ENCODE measurements at regions not wholly inside any gene's neighbourhood (a gene's known extent, or its start where the extent isn't known, plus 50 kb on each side); places are given as distances from the start of the nearest gene placed in this dataset.

DNA sequence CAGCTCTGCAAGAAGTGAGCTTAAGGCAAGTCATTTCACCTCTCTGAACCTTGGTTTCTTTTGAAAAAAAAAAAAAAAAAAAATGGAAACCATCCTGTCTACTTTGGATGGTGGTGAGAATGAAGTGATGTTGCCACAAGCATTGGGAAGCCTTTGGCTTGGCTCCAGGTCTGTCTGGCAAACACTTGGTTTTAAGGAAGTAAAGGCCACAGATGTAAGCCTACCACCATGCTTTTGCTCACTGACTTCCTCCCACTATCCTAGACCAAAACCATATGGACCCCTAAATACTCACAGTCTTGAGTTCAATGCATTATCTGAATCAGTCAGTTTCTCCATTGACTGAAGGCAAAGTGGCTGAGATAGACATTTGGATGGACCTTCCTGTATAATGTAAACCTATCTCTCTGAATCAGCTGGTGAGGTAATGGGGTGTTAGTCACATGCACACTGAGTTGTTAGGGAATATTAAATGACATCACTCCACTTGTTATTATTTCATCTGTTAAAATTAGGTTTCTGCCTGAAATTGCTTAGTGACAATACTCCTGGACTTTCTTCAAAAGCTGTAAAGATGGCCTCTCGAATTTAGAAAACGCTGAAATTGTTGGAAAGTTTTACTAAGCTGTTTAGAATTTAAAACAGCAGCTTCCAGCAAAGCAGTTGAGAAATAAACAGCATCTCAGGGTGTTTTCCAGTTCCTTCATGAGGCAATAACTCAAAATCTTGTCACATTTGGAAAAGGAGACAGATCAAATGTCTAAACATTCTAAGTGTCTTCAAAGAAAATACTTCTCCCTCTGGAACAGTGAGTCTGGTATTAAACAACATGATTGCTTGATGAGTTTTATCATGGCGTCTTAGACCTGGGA, 833.5 kb downstream of the DHX35 start:
- Histone ChIP-seq H3K79me2 (ENCODE audit: insufficient read depth, low read length) (no peaks in the 10 kb centered on the region), H3F3A (ENCODE audit: low read depth) (no peaks in the 10 kb centered on the region), H3K9me3 (ENCODE audit: insufficient read depth, low read depth, low read length) (no peaks in the 10 kb centered on the region), H3K4me1 (ENCODE audit: insufficient read depth, low read length, poor library complexity, severe bottlenecking) (no peaks in the 10 kb centered on the region), H3K4me2 (ENCODE audit: low read depth, low read length, poor library complexity, severe bottlenecking) (no peak overlapping the region), H3K27me3 (ENCODE audit: insufficient read depth, low read length, poor library complexity, severe bottlenecking) (no peaks in the 10 kb centered on the region), H4K20me1 (ENCODE audit: insufficient read depth, low read length, poor library complexity, severe bottlenecking) (no peaks in the 10 kb centered on the region), H2AFZ (ENCODE audit: low read length) (no peak overlapping the region), H3K36me3 (ENCODE audit: insufficient read depth, low read length) (no peaks in the 10 kb centered on the region), H3K9me2 (replicated peaks; ENCODE audit: low read depth, low read length) (no peaks in the 10 kb centered on the region), H3K4me3 (ENCODE audit: low read length, poor library complexity, severe bottlenecking) (no peak overlapping the region), H3K9ac (ENCODE audit: low read depth, low read length, poor library complexity, severe bottlenecking) (no peak overlapping the region)
- no peak for TF ChIP-seq EZH2phosphoT487 (IDR thresholded peaks at IDR 0.05; ENCODE audit: borderline replicate concordance)
- TF ChIP-seq, protein P1, sequence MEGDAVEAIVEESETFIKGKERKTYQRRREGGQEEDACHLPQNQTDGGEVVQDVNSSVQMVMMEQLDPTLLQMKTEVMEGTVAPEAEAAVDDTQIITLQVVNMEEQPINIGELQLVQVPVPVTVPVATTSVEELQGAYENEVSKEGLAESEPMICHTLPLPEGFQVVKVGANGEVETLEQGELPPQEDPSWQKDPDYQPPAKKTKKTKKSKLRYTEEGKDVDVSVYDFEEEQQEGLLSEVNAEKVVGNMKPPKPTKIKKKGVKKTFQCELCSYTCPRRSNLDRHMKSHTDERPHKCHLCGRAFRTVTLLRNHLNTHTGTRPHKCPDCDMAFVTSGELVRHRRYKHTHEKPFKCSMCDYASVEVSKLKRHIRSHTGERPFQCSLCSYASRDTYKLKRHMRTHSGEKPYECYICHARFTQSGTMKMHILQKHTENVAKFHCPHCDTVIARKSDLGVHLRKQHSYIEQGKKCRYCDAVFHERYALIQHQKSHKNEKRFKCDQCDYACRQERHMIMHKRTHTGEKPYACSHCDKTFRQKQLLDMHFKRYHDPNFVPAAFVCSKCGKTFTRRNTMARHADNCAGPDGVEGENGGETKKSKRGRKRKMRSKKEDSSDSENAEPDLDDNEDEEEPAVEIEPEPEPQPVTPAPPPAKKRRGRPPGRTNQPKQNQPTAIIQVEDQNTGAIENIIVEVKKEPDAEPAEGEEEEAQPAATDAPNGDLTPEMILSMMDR (conservative IDR thresholded peaks at IDR 0.05; ENCODE audit: low read length) = no peak

DNA sequence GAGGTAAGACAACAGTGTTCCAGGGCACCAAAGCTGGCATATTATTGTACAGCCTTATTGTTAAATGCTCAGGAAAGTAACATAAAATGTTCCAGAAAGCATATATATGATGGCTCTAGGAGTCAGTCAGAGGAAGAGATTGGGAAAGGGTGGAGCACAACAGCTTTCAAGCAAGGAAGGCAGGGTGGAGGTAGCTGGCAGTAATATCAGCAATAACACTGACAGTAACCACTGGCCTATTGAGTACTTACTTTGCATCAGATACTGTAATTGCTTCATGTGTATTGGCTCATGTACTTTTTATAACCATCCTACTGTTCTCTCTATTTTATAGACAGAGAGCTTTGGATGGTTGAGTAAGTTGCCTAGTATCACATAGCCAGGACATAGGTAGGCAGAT, 830.2 kb downstream of the DHX35 start:
- no peaks in the 10 kb centered on the region for H3K9me3 ChIP-seq (ENCODE audit: insufficient read depth, low read depth, low read length)
- TF ChIP-seq EZH2phosphoT487 (IDR thresholded peaks at IDR 0.05; ENCODE audit: borderline replicate concordance) = no peak
- TF ChIP-seq, protein P1 (conservative IDR thresholded peaks at IDR 0.05; ENCODE audit: low read length) = no peak
- no peak overlapping the region for H3K9ac ChIP-seq (ENCODE audit: low read depth, low read length, poor library complexity, severe bottlenecking)
- no peaks in the 10 kb centered on the region for H3F3A ChIP-seq (ENCODE audit: low read depth)
- H3K4me3 ChIP-seq (ENCODE audit: low read length, poor library complexity, severe bottlenecking) = no peak overlapping the region
- H4K20me1 ChIP-seq (ENCODE audit: insufficient read depth, low read length, poor library complexity, severe bottlenecking) = no peaks in the 10 kb centered on the region
- no peak overlapping the region for H2AFZ ChIP-seq (ENCODE audit: low read length)
- no peaks in the 10 kb centered on the region for H3K4me1 ChIP-seq (ENCODE audit: insufficient read depth, low read length, poor library complexity, severe bottlenecking)
- no peaks in the 10 kb centered on the region for H3K27me3 ChIP-seq (ENCODE audit: insufficient read depth, low read length, poor library complexity, severe bottlenecking)
- no peaks in the 10 kb centered on the region for H3K36me3 ChIP-seq (ENCODE audit: insufficient read depth, low read length)
- no peaks in the 10 kb centered on the region for H3K79me2 ChIP-seq (ENCODE audit: insufficient read depth, low read length)
- no peak overlapping the region for H3K4me2 ChIP-seq (ENCODE audit: low read depth, low read length, poor library complexity, severe bottlenecking)
- no peaks in the 10 kb centered on the region for H3K9me2 ChIP-seq (replicated peaks; ENCODE audit: low read depth, low read length)

DNA sequence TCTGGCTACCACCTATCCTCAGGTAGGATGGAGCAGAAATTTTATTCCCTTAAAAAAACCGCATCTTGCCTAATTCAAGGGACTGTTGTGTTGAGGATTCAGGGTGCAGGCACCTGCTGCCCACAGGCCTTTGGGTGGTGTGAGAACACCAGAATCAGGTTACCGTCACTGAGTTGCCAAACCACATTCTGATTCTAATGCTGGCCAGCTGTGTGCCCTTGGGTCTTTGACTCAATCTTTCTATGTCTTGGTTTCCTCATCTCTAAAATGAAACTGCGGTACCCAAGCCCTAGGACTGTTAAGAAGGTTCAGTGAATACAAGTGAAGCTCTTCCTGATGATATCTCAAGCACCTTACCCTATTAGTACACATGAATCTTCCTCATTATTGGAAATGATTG, 827.3 kb downstream of the DHX35 start:
- Histone ChIP-seq H4K20me1 (ENCODE audit: insufficient read depth, low read length, poor library complexity, severe bottlenecking) (no peaks in the 10 kb centered on the region), H3K9me3 (ENCODE audit: insufficient read depth, low read depth, low read length) (no peaks in the 10 kb centered on the region), H2AFZ (ENCODE audit: low read length) (no peak overlapping the region), H3K27me3 (ENCODE audit: insufficient read depth, low read length, poor library complexity, severe bottlenecking) (no peaks in the 10 kb centered on the region), H3K4me3 (ENCODE audit: low read length, poor library complexity, severe bottlenecking) (no peak overlapping the region), H3K79me2 (ENCODE audit: insufficient read depth, low read length) (no peaks in the 10 kb centered on the region), H3F3A (ENCODE audit: low read depth) (no peaks in the 10 kb centered on the region), H3K4me2 (ENCODE audit: low read depth, low read length, poor library complexity, severe bottlenecking) (no peak overlapping the region), H3K36me3 (ENCODE audit: insufficient read depth, low read length) (no peaks in the 10 kb centered on the region), H3K9me2 (replicated peaks; ENCODE audit: low read depth, low read length) (no peaks in the 10 kb centered on the region), H3K9ac (ENCODE audit: low read depth, low read length, poor library complexity, severe bottlenecking) (no peak overlapping the region), H3K4me1 (ENCODE audit: insufficient read depth, low read length, poor library complexity, severe bottlenecking) (no peaks in the 10 kb centered on the region)
- TF ChIP-seq, protein P1 (conservative IDR thresholded peaks at IDR 0.05; ENCODE audit: low read length) = no peak
- no peak for TF ChIP-seq EZH2phosphoT487 (IDR thresholded peaks at IDR 0.05; ENCODE audit: borderline replicate concordance)
